Retinal pigment epithelial cell (primary cell): ENCODE measurements at regions not wholly inside any gene's neighbourhood (a gene's known extent, or its start where the extent isn't known, plus 50 kb on each side); places are given as distances from the start of the nearest gene placed in this dataset.

Experiments
- DNase-seq: peaks from one replicate; pipeline ENCODE4 v3.0.0-alpha.2; 2010; ENCODE audit warnings: low read depth
- H3K4me3 ChIP-seq: 2 replicates; pipeline ENCODE4 v1.5.1; 2011; ENCODE audit warnings: mild to moderate bottlenecking, low read length, control low read depth, moderate library complexity
- CTCF ChIP-seq: conservative IDR thresholded peaks from 2 replicates; pipeline ENCODE4 v1.5.1; 2011; ENCODE audit warnings: low read depth, low read length, control low read depth, inconsistent platforms

DNA sequence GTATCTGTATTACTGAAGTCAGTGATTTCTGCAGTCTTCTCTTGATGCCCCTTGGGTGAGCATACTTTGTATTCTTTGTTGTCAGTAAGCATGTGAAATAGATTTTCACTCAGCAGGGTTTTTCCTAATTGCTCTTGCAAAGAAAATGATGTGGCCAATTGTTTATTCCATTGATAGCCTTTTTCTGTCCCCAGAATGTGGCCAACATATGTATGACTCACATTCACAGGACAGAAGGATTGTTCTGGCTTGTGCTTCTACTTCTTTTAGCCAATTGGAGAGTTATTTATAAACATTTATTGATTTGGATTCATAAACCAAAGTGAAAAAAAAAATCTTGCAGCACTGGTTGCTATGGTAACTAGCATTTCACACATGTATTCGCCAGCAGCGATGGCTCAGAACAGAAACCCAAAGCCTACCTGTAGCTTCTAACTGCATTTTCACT is 54.4 kb upstream of the RBM24 start:
- TF ChIP-seq CTCF: no peak
- H3K4me3 ChIP-seq: no peak overlapping the region
- no peak for DNase-seq

DNA sequence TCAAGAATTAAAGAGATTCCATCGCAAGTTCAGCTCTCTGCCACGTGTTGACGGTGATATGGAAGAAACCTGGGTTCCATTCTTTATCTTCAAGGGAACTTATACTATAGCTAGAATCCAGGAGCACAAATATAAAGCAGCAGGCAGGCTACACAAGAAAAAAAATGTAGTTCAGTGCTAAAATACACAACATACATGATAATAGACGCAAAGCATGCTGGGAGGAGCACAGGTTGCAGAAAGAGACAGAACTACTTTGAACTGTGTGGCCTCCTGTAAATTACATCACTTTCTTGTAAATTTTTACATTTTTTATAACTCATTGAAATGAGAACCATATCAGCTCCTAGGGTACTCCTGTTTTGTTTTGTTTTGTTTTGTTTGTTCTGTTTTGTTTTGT is 53.8 kb upstream of the RBM24 start:
- H3K4me3 ChIP-seq: no peak overlapping the region
- no peak for TF ChIP-seq CTCF
- DNase-seq: no peak
